H1 (cell line): ENCODE measurements at regions not wholly inside any gene's neighbourhood (a gene's known extent, or its start where the extent isn't known, plus 50 kb on each side); places are given as distances from the start of the nearest gene placed in this dataset.

Experiments
- CTCF ChIA-PET: fragments of 300-600 bp; sonication (Branson Sonifier 250); formaldehyde crosslinking; loops from one replicate; lab custom pipeline; 2021; ENCODE audit not compliant: partially characterized antibody; lab: Charles Lee
- POLR2A ChIA-PET: fragments of 300-600 bp; sonication (Branson Sonifier 250); formaldehyde crosslinking; loops from one replicate; lab custom pipeline; 2021; ENCODE audit warnings: inconsistent platforms; ENCODE audit not compliant: partially characterized antibody; lab: Charles Lee
- DNase-seq, 2 experiments: peaks; one replicate each; pipeline versions ENCODE4 v3.0.0 to v3.0.0-alpha.2; 2010 to 2022; ENCODE audit warnings: low spot score in 2 of 2, low read depth in 1 of 2, mixed read lengths in 1 of 2
- FAIRE-seq: peaks from 2 replicates; lab custom pipeline; 2011; peaks lifted over from hg19 to GRCh38; lab: Jason Lieb, UNC
- H2AFZ ChIP-seq: 2 replicates; pipeline ENCODE4 v1.8.1; 2012; ENCODE audit warnings: low read length, inconsistent platforms
- H2AK5ac ChIP-seq: 2 replicates; pipeline ENCODE4 v1.6.1; 2013; ENCODE audit warnings: low read depth, low read length
- H2BK120ac ChIP-seq: replicated peaks from 2 replicates; pipeline ENCODE3; 2013; ENCODE audit warnings: low read depth, low read length, inconsistent platforms
- H2BK12ac ChIP-seq: 2 replicates; pipeline ENCODE4 v1.6.1; 2013; ENCODE audit warnings: low read depth, low read length
- H2BK15ac ChIP-seq: 2 replicates; pipeline ENCODE4 v1.6.1; 2013; ENCODE audit warnings: low read length
- H2BK20ac ChIP-seq: 2 replicates; pipeline ENCODE4 v1.6.1; 2013; ENCODE audit warnings: low read length
- H2BK5ac ChIP-seq: 2 replicates; pipeline ENCODE4 v1.6.1; 2013; ENCODE audit warnings: low read depth, low read length
- H3K14ac ChIP-seq: 2 replicates; pipeline ENCODE4 v1.6.1; 2013; ENCODE audit warnings: inconsistent platforms; ENCODE audit not compliant: insufficient read length
- H3K18ac ChIP-seq: 2 replicates; pipeline ENCODE4 v1.6.1; 2013; ENCODE audit warnings: low read length; ENCODE audit errors: extremely low read depth
- H3K23ac ChIP-seq: 2 replicates; pipeline ENCODE4 v1.6.1; 2013; ENCODE audit warnings: inconsistent platforms; ENCODE audit not compliant: insufficient read length
- H3K23me2 ChIP-seq: 2 replicates; pipeline ENCODE4 v1.6.1; 2013; ENCODE audit warnings: low read depth, low read length
- H3K27ac ChIP-seq: 2 replicates; pipeline ENCODE4 v1.6.1; 2011; ENCODE audit warnings: low read depth, low read length, inconsistent platforms
- H3K27me3 ChIP-seq, 4 experiments: replicated peaks in 1 of 4; 1 replicate in 1 of 4; 2 replicates in 3 of 4; pipeline versions ENCODE4 v1.6.1 to v1.8.1; 2011 to 2013; ENCODE audit warnings: low read length in 3 of 4, mild to moderate bottlenecking in 3 of 4, inconsistent platforms in 2 of 4, mixed read lengths in 2 of 4, moderate library complexity in 1 of 4; ENCODE audit not compliant: control insufficient read depth in 3 of 4, insufficient read depth in 3 of 4; ENCODE audit errors: extremely low read depth in 1 of 4
- H3K36me3 ChIP-seq, 4 experiments: 2 replicates each; pipeline versions ENCODE4 v1.6.1 to v1.8.1; 2011 to 2013; ENCODE audit warnings: mild to moderate bottlenecking in 4 of 4, low read length in 3 of 4, moderate library complexity in 2 of 4, control low read depth in 1 of 4, inconsistent platforms in 1 of 4; ENCODE audit not compliant: insufficient read depth in 4 of 4, control insufficient read depth in 2 of 4
- H3K4ac ChIP-seq: replicated peaks from 2 replicates; pipeline ENCODE3; 2013; ENCODE audit warnings: low read length, low read depth, mixed read lengths, inconsistent platforms; ENCODE audit not compliant: insufficient read length
- H3K4me1 ChIP-seq, 4 experiments: replicated peaks in 1 of 4; 1 replicate in 1 of 4; 2 replicates in 3 of 4; pipeline versions ENCODE4 v1.6.1 to v1.8.1; 2011 to 2013; ENCODE audit warnings: low read length in 3 of 4, inconsistent platforms in 2 of 4, mixed read lengths in 1 of 4; ENCODE audit not compliant: insufficient read depth in 4 of 4, control insufficient read depth in 3 of 4
- H3K4me2 ChIP-seq, 2 experiments: 2 replicates each; pipeline versions ENCODE4 v1.6.1 to v1.8.1; 2011 to 2013; ENCODE audit warnings: low read depth in 2 of 2, low read length in 2 of 2, control low read depth in 1 of 2, inconsistent platforms in 1 of 2, mild to moderate bottlenecking in 1 of 2; ENCODE audit not compliant: insufficient read depth in 1 of 2
- H3K4me3 ChIP-seq, 4 experiments: fragments of 200-600, 300-600 bp in 1 of 4; sonication (generic), shearing (Covaris generic), sonication (Bioruptor Twin) in 1 of 4; 2 replicates each; pipeline versions ENCODE4 v1.5.1 to v1.8.1; 2011 to 2016; ENCODE audit warnings: low read length in 4 of 4, low read depth in 3 of 4, control low read depth in 2 of 4, inconsistent platforms in 2 of 4, mild to moderate bottlenecking in 2 of 4, mixed read lengths in 1 of 4, moderate library complexity in 1 of 4; ENCODE audit not compliant: insufficient read depth in 2 of 4; ENCODE audit errors: extremely low read depth in 1 of 4
- H3K56ac ChIP-seq: replicated peaks from 2 replicates; pipeline ENCODE3; 2013; ENCODE audit warnings: low read depth, mild to moderate bottlenecking, mixed read lengths, low read length, inconsistent platforms; ENCODE audit not compliant: insufficient read length
- H3K79me1 ChIP-seq: 2 replicates; pipeline ENCODE4 v1.6.1; 2013; ENCODE audit warnings: low read depth, low read length, control low read depth
- H3K79me2 ChIP-seq, 2 experiments: 2 replicates each; pipeline versions ENCODE4 v1.6.1 to v1.8.1; 2012 to 2013; ENCODE audit warnings: low read length in 2 of 2, mild to moderate bottlenecking in 2 of 2, inconsistent platforms in 1 of 2; ENCODE audit not compliant: insufficient read depth in 2 of 2, control insufficient read depth in 1 of 2
- H3K9ac ChIP-seq, 4 experiments: replicated peaks in 1 of 4; 1 replicate in 1 of 4; 2 replicates in 3 of 4; pipeline versions ENCODE4 v1.6.1 to v1.8.1; 2011 to 2013; ENCODE audit warnings: low read depth in 3 of 4, low read length in 3 of 4, control low read depth in 2 of 4, mild to moderate bottlenecking in 2 of 4, moderate library complexity in 2 of 4, inconsistent platforms in 1 of 4; ENCODE audit errors: extremely low read depth in 1 of 4
- H3K9me3 ChIP-seq, 2 experiments: 2 replicates each; pipeline versions ENCODE4 v1.6.1 to v1.8.1; 2012 to 2013; ENCODE audit warnings: mild to moderate bottlenecking in 2 of 2, moderate library complexity in 2 of 2, control low read depth in 1 of 2, inconsistent platforms in 1 of 2, low read depth in 1 of 2, low read length in 1 of 2, mixed read lengths in 1 of 2; ENCODE audit not compliant: insufficient read depth in 2 of 2
- H4K20me1 ChIP-seq, 2 experiments: replicated peaks in 1 of 2; 2 replicates each; pipeline versions ENCODE3 to v1.8.1; 2011 to 2013; ENCODE audit warnings: inconsistent platforms in 2 of 2, low read length in 2 of 2, mild to moderate bottlenecking in 1 of 2; ENCODE audit not compliant: insufficient read depth in 2 of 2, control insufficient read depth in 1 of 2
- H4K5ac ChIP-seq: 2 replicates; pipeline ENCODE4 v1.6.1; 2013; ENCODE audit warnings: low read length, low read depth, mixed read lengths, inconsistent platforms; ENCODE audit not compliant: insufficient read length
- H4K8ac ChIP-seq: 2 replicates; pipeline ENCODE4 v1.8.0; 2013; ENCODE audit warnings: mild to moderate bottlenecking, moderate library complexity, low read length, inconsistent platforms; ENCODE audit not compliant: insufficient read depth; ENCODE audit errors: extremely low read depth
- H4K91ac ChIP-seq: replicated peaks from 2 replicates; pipeline ENCODE3; 2013; ENCODE audit warnings: low read length, mixed read lengths, inconsistent platforms; ENCODE audit not compliant: insufficient read length
- BCL11A ChIP-seq, 2 experiments: IDR thresholded peaks; one replicate each; pipeline ENCODE4 v1.6.1; 2011; ENCODE audit warnings: low read depth in 2 of 2, low read length in 2 of 2, mild to moderate bottlenecking in 2 of 2
- BRCA1 ChIP-seq: IDR thresholded peaks from 2 replicates; pipeline ENCODE4 v1.6.1; 2012; ENCODE audit warnings: low read depth, low read length, improper control_type of control experiment
- CBX5 ChIP-seq: fragments of 300-800, 300-1000 bp; sonication (generic); IDR thresholded peaks from 2 replicates; pipeline ENCODE4 v1.7.1; 2016; ENCODE audit warnings: antibody characterized with exemption, low read length, low read depth
- CEBPB ChIP-seq: IDR thresholded peaks from 2 replicates; pipeline ENCODE4 v1.6.1; 2012; ENCODE audit warnings: low read depth, low read length
- CHD1 ChIP-seq: IDR thresholded peaks from 2 replicates; pipeline ENCODE4 v1.6.1; 2012; ENCODE audit warnings: low read depth, low read length, improper control_type of control experiment
- CTCF ChIP-seq, 3 experiments: IDR thresholded peaks; 1 replicate in 2 of 3; 2 replicates in 1 of 3; pipeline versions ENCODE4 v1.5.1 to v1.6.1; 2011; ENCODE audit warnings: low read length in 3 of 3, mild to moderate bottlenecking in 3 of 3, inconsistent platforms in 2 of 3, low read depth in 1 of 3, moderate library complexity in 1 of 3; ENCODE audit not compliant: insufficient read depth in 1 of 3; ENCODE audit errors: control extremely low read depth in 1 of 3
- KDM1A ChIP-seq: fragments of 200-600, 300-600 bp; sonication (generic); IDR thresholded peaks from 2 replicates; pipeline ENCODE4 v1.7.1; 2016; ENCODE audit warnings: mild to moderate bottlenecking, low read length, borderline replicate concordance
- MAFK ChIP-seq: IDR thresholded peaks from 2 replicates; pipeline ENCODE4 v1.6.1; 2012; ENCODE audit warnings: low read depth, mild to moderate bottlenecking, improper control_type of control experiment, low read length
- POLR2AphosphoS5 ChIP-seq: IDR thresholded peaks from 2 replicates; pipeline ENCODE4 v1.6.1; 2011; ENCODE audit warnings: low read depth, low read length
- RAD21 ChIP-seq, 2 experiments: IDR thresholded peaks in 1 of 2; conservative IDR thresholded peaks in 1 of 2; 2 replicates each; pipeline ENCODE4 v1.6.1; 2011; ENCODE audit warnings: low read depth in 2 of 2, low read length in 2 of 2, improper control_type of control experiment in 1 of 2, inconsistent platforms in 1 of 2, mild to moderate bottlenecking in 1 of 2, moderate library complexity in 1 of 2
- SIX5 ChIP-seq: IDR thresholded peaks from 2 replicates; pipeline ENCODE4 v1.6.1; 2011; ENCODE audit warnings: mild to moderate bottlenecking, low read depth, low read length
- SUZ12 ChIP-seq: fragments of 200-600 bp; sonication (generic); IDR thresholded peaks from 2 replicates; pipeline ENCODE4 v1.6.1; 2012; ENCODE audit warnings: mild to moderate bottlenecking, inconsistent platforms, low read length, moderate library complexity, mixed read lengths
- ZNF274 ChIP-seq: IDR thresholded peaks from 2 replicates; pipeline ENCODE4 v1.7.0; 2012; ENCODE audit warnings: low read length, borderline replicate concordance; ENCODE audit errors: extremely low read depth
- WGBS, 2 experiments: shearing (Covaris generic) in 1 of 2; methylation state at CpG; one replicate each; pipeline versions ENCODE4 v1.1.6 to v1.1.7; 2013 to 2015; ENCODE audit warnings: low lambda C conversion rate in 2 of 2, mixed read lengths in 2 of 2, inconsistent platforms in 1 of 2, low coverage in 1 of 2, missing lambda C conversion rate in 1 of 2; ENCODE audit not compliant: insufficient replicate concordance in 2 of 2, insufficient coverage in 1 of 2, insufficient read length in 1 of 2; ENCODE audit errors: extremely low coverage in 1 of 2, missing lambda C conversion rate in 1 of 2; 5-methylcytosine and 5-hydroxymethylcytosine counted together

- Histone ChIP-seq H3K9me3 (no peaks in the 10 kb centered on the region), H2AFZ (no peak overlapping the region), H3K79me1 (no peaks in the 10 kb centered on the region), H4K91ac (no peak overlapping the region), H2BK20ac (no peak overlapping the region), H3K4me1 (peaks cover 0 to 3% (median under 1%) of the 10 kb centered on the region in 4 experiments; a peak in 1 of 7 replicates), H3K27ac (no peak overlapping the region), H3K23ac (no peak overlapping the region), H3K4me3 (no peak overlapping the region), H2BK12ac (no peak overlapping the region), H2AK5ac (no peak overlapping the region), H3K18ac (no peak overlapping the region), H2BK5ac (no peak overlapping the region; the same call in 1 of the 2 replicates), H3K79me2 (no peaks in the 10 kb centered on the region), H3K23me2 (no peaks in the 10 kb centered on the region), H4K20me1 (no peaks in the 10 kb centered on the region), H3K56ac (no peak overlapping the region), H4K8ac (no peak overlapping the region), H2BK120ac (no peak overlapping the region), H3K36me3 (no peaks in the 10 kb centered on the region), H3K4ac (no peak overlapping the region), H3K9ac (no peak overlapping the region), H3K27me3 (no peaks in the 10 kb centered on the region), H3K14ac (no peak overlapping the region), H4K5ac (no peak overlapping the region), H3K4me2 (no peak overlapping the region), H2BK15ac (no peak overlapping the region)
- ChIA-PET CTCF (interaction anchor here (1.1 kb wide), 1 partner anchor 727 kb away, joined by 3 read pairs; no protein-coding TSS in a partner anchor), POLR2A (no interaction called here)
- DNase-seq: no peak
- WGBS, 2 experiments: 44% methylated on average over 3 of the region's 3 CpGs; no CpG with 5 or more reads in 1 of the 2 experiments
- peak; percentile 39 for FAIRE-seq
- TF ChIP-seq SIX5 (no peak), CBX5 (no peak), ZNF274 (no peak), MAFK (no peak), BRCA1 (no peak), CTCF (IDR thresholded peaks at IDR 0.05; ENCODE audit: control extremely low read depth in 1 of 3, insufficient read depth in 1 of 3, low read depth in 1 of 3, low read length in 3 of 3) (no peak), KDM1A (no peak), SUZ12 (no peak), CHD1 (no peak), RAD21 (IDR thresholded peaks at IDR 0.05 in 1 of 2, conservative IDR thresholded peaks at IDR 0.05 in 1 of 2; ENCODE audit: low read depth in 2 of 2, low read length in 2 of 2) (no peak), POLR2AphosphoS5 (no peak), CEBPB (no peak), BCL11A (IDR thresholded peaks at IDR 0.05; ENCODE audit: low read depth in 2 of 2, low read length in 2 of 2) (no peak)
Measured at GRCh38 chr7:11911900-11912299, 79.9 kb upstream of the THSD7A start.
